Right hindlimb (tissue), 1 donor: ENCODE measurements at regions not wholly inside any gene's neighbourhood (a gene's known extent, or its start where the extent isn't known, plus 50 kb on each side); places are given as distances from the start of the nearest gene placed in this dataset.
"Not testable (repeated sequence)": the region's sequence is repeated elsewhere in the genome, so short reads cannot be mapped to it uniquely, and the experiment has no call there.

Source experiments
- DNase-seq: peaks from one replicate; pipeline ENCODE4 v3.0.0-alpha.2; 2018

DNA sequence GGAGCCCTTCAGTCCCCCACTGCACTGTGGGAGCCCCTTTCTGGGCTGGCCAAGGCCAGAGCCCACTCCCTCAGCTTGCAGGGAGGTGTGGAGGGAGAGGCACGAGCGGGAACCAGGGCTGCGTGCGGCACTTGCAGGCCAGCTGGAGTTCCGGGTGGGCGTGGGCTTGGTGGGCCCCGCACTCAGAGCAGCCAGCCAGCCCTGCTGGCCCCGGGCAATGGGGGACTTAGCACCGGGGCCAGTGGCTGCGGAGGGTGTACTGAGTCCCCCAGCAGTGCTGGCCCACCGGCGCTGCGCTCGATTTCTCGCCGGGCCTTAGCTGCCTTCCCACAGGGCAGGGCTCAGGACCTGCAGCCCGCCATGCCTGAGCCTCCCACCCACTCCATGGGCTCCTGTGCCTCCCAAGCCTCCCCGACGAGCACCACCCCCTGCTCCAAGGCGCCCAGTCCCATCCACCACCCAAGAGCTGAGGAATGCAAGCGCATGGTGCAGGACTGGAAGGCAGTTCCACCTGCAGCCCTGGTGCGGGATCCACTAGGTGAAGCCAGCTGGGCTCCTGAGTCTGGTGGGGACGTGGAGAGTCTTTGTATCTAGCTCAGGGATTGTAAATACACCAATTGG is 776.2 kb downstream of the KCTD8 start:
- not testable (repeated sequence) for DNase-seq

DNA sequence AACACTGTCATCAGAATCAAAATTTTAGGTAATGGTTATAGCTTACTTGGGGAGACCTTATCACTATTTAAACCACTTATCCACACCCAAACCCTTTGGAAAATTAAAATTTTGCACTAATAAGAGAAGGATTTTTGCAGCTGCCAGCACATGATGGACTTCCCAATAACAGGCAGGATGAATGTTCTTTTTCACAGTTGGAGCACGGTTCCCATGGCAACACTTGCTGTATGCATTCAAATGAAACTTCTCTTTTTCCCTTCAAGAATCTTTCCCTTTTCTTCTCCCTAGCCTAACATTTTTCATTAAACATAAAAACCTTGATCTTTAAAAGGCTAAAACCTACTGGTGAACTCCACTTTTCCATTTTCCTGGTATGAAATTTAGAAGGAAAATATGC is 768.2 kb downstream of the KCTD8 start:
- no peak for DNase-seq

DNA sequence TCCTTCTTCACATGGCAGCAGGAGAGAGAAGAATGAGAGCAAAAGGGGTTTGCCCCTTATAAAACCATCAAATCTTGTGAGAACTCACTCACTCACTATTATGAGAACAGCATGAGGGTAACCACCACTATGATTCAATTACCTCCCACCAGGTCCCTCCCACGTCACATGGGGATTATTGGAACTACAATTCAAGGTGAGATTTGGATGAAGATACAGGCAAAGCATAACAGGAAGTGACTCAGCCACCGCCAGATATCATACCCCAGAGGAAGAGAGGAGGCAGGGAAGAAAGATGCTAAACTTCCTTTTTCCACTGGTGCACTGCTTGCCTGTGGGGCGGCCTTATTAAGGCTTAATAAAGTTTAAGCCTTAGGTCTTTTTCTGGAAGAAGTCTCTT is 766.1 kb downstream of the KCTD8 start:
- DNase-seq, result no peak

DNA sequence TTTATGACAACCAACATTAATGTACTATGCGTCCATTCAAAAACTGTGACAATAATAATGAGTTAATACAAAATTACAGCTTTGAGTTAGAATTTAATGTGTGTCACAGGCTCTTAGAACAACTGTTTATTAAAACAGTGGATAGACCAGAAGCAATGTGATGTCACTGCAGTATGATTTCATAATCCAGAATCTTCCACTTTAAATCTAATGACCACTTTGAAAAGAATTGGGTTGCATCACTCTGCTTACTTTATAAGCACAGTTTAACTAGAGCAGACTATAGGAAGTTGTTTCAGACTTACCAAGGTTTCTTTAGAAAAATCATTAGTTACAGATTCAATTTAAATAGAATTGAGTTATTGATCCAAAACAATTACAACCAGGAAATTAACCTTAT is 758.5 kb downstream of the KCTD8 start:
- DNase-seq, result no peak

DNA sequence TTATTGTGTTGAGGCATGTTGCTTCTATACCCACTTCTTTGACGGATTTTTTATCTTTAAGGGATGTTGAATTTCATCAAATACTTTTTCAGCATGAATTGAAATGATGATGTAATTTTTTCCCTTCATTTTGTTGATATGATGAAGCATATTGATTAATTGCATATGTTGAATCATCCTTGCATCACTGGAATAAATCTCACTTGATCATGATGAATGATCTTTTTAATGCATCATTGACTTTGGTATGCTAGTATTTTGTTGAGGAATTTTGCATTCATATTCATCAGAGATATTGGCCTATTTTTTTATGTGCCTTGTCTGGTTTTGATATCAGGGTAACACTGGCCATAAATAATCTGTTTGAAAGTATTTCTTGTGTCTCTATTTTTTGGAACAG is 754.7 kb downstream of the KCTD8 start:
- DNase-seq, result no peak

DNA sequence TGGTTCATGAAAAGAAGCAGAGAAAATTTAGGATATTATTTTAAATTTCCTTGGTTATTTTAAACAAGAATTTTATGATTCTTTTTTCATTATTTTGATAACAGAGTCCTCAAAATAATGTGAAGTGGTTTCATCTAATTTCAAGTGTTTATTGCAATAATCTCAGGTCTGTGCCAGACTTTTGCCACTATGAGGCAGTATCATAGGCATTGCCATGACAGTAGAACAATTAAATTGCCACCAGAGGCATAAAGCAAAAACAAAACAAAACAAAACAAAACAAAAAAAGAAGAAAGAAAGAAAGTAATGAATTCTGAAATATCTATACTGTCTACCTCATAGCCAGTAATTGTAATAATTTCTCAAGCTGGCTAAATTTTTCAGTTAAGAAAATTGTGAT is 739.2 kb downstream of the KCTD8 start:
- no peak for DNase-seq

DNA sequence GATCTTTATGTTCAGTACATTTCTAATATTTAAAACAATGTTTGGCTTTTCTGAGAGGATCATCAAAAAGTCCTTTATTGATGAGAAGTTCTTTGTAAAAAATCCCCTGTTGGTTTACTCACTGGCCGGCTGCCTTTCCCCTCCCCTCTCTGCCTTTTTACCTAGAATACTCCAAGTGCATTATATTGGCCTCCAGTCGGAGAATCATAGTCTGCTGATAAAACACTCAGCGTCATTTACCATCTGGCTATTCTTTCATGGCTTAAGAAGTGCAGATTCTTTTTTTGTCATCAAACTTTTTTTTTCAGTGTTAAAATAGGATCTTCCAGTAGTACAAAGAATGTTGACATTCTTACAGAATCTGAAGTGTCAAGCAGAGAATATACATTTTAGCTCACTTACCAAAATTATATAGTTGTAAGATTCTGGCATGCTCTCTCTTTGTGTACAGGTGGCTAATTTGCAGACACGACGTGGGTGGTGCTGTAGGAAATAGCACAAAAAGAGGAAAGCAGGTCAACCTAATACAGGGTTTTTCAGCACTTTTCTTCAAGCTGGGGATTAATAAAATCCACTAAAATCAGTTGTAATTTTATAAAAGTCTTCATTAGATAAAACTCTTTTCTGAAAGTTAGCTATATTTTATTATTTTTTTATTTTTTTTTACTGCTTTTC is 731.8 kb downstream of the KCTD8 start:
- DNase-seq, result no peak

DNA sequence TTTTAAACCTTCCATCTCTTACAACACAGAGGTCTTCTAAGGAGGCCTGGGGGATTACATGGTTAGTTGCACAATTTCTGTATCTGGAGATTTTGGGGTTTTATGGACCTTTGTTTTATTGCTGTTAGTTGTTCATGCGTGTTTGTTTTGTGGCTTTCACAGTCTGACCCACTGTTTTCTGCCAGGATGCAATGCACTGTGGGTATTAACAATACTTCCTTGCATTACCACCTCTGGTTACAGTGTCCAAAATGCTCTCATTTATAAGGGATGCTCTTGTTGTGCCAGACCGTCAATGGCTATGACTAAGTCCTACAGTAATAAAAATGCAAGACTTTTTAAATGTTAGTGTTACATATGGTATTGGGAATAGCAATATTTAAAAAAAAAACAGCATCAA is 730.2 kb downstream of the KCTD8 start:
- DNase-seq, result no peak

DNA sequence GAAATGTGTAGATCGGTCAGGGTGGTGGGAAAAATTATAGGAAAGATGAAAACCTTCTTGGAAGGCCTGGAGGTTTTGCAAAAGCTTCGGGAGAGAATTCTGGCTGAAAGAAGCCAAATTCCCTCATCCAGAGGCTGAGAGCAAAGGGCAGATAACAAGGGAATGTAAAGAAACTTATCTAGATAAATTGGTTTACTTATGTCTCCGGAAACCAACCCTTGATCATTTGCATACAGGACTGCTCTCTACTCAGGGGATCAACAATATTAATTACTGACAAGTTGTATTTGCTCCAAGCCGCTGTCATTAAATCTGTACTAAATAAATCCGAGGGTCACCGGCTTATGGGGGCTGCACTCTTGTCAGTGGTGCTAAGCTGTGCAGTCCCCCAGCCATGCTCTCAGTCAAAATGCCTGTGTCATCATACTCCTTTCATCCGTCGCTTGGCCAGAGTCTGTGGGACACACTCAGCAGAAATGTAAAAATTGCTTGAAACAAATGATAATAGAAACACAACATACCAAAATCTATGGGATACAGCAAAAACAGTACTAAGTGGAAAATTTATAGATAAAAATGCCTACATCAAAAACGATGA is 715.7 kb downstream of the KCTD8 start:
- DNase-seq, result no peak

DNA sequence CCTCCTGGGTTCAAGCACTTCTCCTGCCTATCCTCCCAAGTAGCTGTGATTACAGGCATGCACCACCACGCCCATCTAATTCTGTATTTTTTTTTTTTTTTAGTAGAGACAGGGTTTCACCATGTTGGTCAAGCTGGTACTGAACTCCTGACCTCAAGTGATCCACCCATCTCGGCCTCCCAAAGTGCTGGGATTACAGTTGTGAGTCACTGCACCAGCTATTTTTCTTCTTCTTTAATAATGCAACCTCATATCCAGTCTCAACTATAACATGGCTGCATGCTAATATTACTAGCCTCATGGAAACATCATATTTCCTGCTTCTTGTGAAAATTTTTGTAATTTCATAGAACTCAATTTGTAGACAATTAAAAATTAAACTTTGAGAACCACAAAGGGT is 706.5 kb downstream of the KCTD8 start:
- no peak for DNase-seq

DNA sequence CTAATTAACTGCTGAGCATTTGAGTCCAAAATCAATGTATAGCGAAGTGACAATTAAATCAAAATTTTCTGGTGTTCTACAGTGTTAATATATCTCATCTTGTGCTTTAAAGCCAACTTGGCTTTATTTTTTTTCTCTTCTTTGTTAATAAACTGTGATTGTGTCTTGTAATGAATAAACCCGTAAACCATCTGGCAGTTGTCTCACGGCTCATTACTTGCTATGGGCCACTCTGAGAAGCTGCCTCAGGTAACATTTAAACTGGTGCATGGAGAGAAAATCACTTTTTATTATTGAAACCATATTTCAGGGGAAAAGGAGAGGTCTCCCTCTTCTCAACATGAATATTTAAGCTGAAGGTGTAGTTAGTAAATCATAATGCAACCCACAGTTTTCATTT is 694.0 kb downstream of the KCTD8 start:
- no peak for DNase-seq

DNA sequence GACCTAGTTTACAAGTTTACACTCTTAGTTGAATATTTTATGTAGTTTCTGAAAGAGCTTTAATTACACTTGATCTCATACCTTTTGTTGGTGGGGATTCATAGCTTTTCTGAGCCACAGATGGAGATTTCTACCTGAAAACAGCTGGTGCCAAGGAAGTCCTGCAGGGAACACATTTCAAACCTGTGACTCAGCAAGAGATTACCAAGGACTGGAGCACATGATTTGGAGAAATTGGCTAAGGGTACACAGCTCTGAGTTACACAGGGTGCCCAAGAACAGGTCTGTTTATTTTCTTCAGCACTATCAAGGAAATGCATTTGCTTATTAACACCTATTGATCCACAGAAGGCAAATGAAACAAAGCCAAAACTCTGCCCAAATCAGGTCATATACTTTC is 691.5 kb downstream of the KCTD8 start:
- no peak for DNase-seq

DNA sequence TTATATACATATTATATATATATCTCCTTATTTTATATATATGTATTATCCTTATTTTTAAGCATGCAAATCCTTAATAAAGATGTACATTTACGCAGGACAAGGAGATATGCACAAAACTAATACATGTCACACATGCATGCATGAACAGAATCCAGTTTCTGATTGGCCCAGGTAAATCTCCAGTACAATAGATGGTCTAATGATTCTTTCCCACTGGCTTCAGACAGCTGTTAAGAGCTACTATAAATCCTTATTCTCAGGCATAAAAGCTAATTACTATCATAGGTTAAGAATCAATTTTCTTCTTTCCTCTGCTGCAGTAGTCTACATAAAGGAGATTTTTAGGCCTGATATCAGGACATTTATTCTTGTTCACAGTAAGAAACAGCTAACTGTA is 689.8 kb downstream of the KCTD8 start:
- DNase-seq, result no peak

DNA sequence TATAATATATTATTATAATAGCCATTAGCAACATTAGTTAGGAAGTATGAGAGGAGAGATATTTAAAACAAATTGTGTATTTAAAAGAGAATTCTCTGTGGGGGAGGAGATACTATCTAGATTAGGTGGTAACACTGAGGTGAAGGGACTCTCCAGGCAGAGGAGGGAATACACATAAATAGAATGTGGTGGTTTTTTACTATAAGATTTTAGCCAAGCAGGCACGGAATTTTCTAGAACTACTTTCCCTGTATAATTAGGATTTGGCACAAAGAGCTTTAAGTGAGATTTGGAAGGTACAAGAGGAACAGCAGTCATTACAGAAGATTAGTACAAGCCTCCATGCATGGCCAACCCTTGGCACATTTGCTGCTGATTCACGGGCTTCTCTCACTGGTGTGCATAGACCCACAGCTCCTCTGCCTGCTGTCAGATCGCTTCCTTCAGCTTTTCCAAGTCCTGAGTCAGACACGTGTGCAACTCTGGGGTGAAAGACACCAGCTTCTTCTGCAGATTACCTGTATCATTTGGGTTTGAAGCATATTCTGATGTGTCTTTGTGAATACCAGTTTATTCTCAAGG is 685.5 kb downstream of the KCTD8 start:
- no peak for DNase-seq

DNA sequence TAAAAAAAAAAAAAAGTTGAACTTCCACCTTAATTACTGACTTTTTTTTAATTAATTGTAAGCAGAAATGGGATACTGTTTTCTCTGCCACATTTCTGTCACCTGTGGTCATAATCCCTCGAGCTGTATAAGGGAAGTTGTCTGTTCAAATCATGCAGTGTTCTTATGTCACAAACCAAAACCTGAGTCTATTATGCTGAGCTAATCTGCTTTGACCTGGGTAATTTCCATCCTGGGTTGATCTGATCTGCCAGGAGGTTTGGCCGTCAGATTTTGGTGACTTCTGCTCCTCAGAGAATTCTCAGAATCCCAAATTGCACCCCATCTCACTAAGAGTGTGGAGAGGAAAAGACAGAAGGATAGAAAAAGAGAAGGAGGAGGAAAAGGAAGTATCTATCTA is 683.1 kb downstream of the KCTD8 start:
- no peak for DNase-seq

DNA sequence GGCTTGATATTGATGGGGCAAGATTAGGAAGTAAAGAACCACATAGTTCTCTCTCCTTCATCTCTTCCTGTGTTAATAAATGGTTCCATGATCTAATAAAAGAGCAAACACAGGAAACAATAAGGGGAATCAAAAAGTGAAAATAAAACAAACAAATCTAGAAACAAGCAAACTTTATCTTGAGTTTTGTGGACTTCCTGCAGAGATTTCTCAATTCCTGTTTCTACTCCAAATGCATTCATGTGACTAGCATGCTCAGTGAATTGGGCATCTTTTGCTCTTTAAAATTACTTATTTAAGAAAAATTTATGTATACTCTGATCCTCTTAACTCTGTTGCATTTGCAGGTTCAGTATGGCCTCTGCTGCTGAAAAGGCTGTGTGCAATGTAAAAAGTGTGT is 682.0 kb downstream of the KCTD8 start:
- DNase-seq, result no peak

DNA sequence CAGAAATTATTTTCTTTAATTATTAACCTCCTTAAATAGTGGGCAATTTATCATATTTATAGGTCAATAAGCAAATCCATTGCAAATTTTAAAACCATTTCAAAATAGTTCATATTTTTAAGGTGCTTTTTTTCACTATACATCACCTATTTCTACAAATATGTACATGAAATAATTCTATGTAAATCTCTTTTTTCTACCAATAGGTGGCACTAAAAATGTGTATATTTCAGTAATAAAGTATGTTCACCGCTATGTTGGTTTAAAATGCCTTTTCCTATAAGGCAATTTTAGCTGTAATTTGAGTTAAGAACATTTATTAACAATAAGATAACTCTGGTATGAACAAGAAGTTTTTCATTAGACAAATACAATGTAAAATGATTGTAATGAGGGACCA is 672.2 kb downstream of the KCTD8 start:
- no peak for DNase-seq

DNA sequence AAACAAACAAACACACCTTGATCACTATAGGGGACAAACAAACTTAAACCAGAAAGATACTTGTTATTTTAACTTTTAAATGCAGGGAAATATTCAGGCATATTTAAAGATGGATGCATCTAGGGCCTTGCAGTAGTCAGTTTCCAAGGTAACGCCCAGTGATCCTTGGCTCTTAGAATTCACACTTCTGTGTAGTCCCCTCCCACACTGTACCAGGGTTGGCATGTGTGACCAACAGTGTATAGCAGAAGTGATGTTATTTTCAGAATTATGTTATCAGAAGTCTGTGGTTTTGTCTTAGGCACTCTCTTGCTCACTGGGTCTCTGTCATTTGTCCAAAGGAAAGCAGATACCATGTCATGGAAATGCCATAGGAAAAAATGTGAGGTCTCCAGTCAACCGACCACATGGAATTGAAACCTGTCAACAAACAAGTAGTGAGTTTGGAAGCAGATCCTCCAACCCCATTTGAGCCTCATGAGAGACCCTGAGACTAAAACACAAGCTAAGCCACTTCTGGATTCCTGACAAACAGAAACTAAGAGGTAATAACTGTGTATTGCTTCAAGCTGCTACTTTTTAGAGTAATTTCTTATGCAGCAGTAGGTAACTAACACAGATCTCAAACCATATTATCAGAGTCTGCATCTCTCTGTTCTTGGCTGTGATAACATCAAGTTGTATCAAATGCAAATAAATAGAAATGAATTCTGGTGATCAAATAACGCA is 670.3 kb downstream of the KCTD8 start:
- DNase-seq, result no peak

DNA sequence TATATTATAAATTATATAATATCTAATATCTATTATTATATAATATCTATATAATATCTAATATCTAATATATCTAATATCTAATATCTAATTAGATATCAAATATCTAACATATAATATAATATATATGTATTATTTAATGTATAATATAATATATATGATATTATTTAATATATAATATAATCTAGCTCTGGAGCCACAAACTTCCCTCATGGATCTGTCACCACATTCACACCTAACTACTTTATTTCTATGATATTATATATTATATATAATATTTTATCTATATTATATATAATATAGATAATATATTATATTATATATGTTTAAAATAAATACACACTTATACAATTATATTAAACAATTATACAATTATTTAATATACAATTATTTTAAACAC is 667.5 kb downstream of the KCTD8 start:
- no peak for DNase-seq

DNA sequence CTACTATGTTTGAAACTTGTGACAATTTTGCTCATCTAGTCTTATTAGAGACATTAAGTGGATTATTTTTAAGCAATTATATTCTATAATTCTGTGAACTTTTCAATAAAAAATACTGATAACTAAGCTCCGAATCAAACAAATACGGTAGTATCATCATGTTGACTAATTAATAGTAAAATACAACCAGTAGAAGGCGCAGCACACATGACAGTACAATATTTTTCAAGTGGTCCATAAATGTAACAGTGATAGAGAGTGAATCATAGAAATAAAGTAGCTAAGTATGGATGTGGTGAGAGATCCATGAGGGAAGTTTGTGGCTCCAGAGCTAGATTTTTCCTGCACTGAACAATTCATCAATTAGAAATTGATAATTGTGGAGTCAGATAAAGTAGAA is 666.2 kb downstream of the KCTD8 start:
- DNase-seq, result no peak

DNA sequence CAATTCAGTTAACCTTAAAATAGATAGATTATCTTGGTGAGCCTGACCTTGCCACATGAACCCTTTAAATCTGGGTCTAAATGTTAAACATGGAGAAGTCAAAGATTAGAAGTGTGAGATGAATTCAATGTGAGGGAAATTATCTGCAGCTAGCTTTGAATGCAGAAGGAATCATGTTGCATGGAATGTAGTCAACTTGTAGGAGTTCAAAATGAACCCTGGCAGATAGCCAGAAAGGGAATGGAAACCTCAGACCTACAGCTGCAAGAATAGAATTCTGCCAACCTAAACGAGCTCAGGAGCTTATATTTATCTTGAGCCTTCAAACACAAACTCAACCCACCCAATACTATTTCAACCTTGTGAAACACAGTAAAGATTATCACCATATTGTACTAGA is 632.5 kb downstream of the KCTD8 start:
- DNase-seq, result no peak

DNA sequence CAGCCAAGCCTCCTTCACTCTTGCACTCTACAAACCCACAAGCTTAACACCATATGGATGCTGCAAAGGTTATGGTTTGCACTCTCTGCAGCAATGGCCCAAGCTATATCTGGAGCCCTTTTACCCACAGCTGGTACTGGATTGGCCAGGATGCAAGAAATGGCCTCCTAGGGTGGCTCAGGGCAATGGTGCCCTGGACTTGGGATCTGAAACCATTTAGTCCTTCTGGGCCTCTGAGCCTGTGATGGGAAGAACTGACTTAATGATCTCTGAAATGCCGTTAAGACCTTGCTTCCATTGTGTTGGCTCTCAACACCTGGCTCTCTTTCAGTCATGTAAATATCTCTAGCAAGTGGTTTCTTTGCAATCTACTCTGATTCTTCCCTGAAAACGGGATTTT is 626.0 kb downstream of the KCTD8 start:
- DNase-seq, result no peak

DNA sequence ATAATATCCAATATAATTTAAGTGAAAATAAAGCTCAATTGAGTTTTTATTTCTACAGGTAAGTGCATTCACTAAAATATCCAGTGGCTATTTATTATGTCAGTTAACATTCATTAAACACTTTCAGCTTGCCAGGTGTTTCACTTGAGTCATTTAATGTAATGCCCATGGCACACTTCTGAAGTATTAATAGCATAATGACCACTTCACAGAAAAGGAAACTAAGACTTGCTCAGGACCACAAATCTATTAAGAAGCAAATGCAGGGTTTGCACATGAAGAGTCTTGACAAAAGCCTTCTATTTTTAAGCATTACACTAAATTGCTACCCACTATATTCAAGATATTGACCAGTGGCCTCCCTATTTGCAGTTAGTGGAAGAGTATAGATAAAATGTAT is 612.7 kb downstream of the KCTD8 start:
- DNase-seq, result no peak

DNA sequence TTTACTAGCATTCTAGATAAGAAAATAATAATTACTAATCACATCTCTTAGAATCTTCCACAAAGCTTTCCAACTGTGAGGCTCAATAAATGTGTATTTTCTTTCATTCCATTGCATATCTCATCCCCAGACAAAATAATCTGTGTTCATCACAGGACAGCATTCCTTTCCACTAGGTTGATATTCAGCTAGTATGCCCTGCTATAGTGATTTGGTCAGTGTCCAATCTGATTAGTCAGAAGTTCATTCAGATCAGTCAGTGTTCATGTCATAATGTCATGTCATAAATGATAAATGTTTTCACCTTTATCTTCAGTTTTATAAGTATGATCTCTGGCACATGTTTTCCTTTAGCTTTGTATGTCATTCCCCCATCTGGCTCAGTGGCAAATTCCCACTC is 611.4 kb downstream of the KCTD8 start:
- DNase-seq, result no peak
